ENCODE measurements at regions not wholly inside any gene's neighbourhood (a gene's known extent, or its start where the extent isn't known, plus 50 kb on each side); places are given as distances from the start of the nearest gene placed in this dataset.

DNA sequence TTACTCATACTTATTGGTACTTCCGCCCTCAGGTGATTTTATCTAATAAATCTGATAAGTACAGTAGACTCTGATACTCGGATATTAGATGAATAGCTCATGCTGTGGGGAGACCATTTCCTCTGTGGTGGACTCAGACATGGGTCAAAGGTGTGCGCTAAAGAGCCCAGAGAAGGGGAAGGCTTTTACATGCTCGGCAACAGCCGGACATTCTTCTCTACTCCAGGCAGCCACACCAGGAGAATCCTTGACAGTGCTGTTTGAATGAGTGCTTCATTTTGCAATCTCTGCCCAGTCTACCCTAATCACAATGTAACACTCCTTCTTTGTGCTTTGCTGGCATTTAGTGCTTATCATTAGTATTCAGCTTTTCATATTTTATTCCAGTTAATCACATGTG, 322.2 kb upstream of the USP25 start:
- no peak for DNase-seq
- no peak overlapping the region for H3K27ac Mint-ChIP-seq (ENCODE audit: unreplicated experiment)

GRCh38 chr21:15408089-15408488, 321.7 kb upstream of the USP25 start:
- no peak for DNase-seq
- Mint-ChIP-seq H3K27me3 (ENCODE audit: unreplicated experiment) (no peaks in the 10 kb centered on the region), H3K36me3 (ENCODE audit: unreplicated experiment) (no peaks in the 10 kb centered on the region), H3K9me3 (ENCODE audit: unreplicated experiment) (no peaks in the 10 kb centered on the region), H3K27ac (ENCODE audit: unreplicated experiment) (no peak overlapping the region), H3K4me3 (ENCODE audit: unreplicated experiment) (no peak overlapping the region), H3K4me1 (ENCODE audit: low read depth, unreplicated experiment) (no peaks in the 10 kb centered on the region)
- TF ChIP-seq, protein P1, sequence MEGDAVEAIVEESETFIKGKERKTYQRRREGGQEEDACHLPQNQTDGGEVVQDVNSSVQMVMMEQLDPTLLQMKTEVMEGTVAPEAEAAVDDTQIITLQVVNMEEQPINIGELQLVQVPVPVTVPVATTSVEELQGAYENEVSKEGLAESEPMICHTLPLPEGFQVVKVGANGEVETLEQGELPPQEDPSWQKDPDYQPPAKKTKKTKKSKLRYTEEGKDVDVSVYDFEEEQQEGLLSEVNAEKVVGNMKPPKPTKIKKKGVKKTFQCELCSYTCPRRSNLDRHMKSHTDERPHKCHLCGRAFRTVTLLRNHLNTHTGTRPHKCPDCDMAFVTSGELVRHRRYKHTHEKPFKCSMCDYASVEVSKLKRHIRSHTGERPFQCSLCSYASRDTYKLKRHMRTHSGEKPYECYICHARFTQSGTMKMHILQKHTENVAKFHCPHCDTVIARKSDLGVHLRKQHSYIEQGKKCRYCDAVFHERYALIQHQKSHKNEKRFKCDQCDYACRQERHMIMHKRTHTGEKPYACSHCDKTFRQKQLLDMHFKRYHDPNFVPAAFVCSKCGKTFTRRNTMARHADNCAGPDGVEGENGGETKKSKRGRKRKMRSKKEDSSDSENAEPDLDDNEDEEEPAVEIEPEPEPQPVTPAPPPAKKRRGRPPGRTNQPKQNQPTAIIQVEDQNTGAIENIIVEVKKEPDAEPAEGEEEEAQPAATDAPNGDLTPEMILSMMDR (IDR thresholded peaks at IDR 0.05; ENCODE audit: partially characterized antibody, unreplicated experiment) = no peak

More for the DNA sequence above, 322.2 kb upstream of the USP25 start:
- Mint-ChIP-seq H3K36me3 (ENCODE audit: unreplicated experiment) (no peaks in the 10 kb centered on the region), H3K4me1 (ENCODE audit: low read depth, unreplicated experiment) (no peaks in the 10 kb centered on the region), H3K9me3 (ENCODE audit: unreplicated experiment) (no peaks in the 10 kb centered on the region), H3K27me3 (ENCODE audit: unreplicated experiment) (no peaks in the 10 kb centered on the region), H3K4me3 (ENCODE audit: unreplicated experiment) (no peak overlapping the region)
- TF ChIP-seq, protein P1 (IDR thresholded peaks at IDR 0.05; ENCODE audit: partially characterized antibody, unreplicated experiment) = no peak

DNA sequence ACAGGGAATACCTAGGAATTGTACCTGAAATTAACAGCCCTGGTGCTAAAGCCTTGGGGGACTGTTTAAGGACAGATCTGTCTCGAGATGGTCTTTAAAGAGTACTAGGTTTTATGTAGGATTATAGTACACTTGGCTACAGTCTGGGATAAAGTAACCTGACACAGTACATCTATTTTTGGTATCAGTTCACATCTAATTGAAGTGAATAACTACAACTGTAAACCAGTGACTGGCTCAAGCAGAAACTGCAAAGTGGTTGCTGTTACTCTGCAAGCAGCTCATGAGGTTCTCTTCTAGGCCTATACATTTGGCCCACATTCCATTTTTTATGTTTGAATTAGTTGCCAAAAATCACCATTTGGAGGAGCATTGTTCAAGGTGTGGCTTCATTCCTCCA, 320.8 kb upstream of the USP25 start:
- H3K27me3 Mint-ChIP-seq (ENCODE audit: unreplicated experiment) = no peaks in the 10 kb centered on the region
- no peak overlapping the region for H3K27ac Mint-ChIP-seq (ENCODE audit: unreplicated experiment)
- no peak for DNase-seq
- no peaks in the 10 kb centered on the region for H3K4me1 Mint-ChIP-seq (ENCODE audit: low read depth, unreplicated experiment)
- TF ChIP-seq, protein P1 (IDR thresholded peaks at IDR 0.05; ENCODE audit: partially characterized antibody, unreplicated experiment) = no peak
- H3K9me3 Mint-ChIP-seq (ENCODE audit: unreplicated experiment) = no peaks in the 10 kb centered on the region
- no peaks in the 10 kb centered on the region for H3K36me3 Mint-ChIP-seq (ENCODE audit: unreplicated experiment)
- H3K4me3 Mint-ChIP-seq (ENCODE audit: unreplicated experiment) = no peak overlapping the region

GRCh38 chr21:15410853-15411252, 318.9 kb upstream of the USP25 start:
- Mint-ChIP-seq H3K4me1 (ENCODE audit: low read depth, unreplicated experiment) (no peaks in the 10 kb centered on the region), H3K27ac (ENCODE audit: unreplicated experiment) (no peak overlapping the region), H3K4me3 (ENCODE audit: unreplicated experiment) (no peak overlapping the region), H3K27me3 (ENCODE audit: unreplicated experiment) (no peaks in the 10 kb centered on the region), H3K36me3 (ENCODE audit: unreplicated experiment) (no peaks in the 10 kb centered on the region), H3K9me3 (ENCODE audit: unreplicated experiment) (no peaks in the 10 kb centered on the region)
- TF ChIP-seq, protein P1 (IDR thresholded peaks at IDR 0.05; ENCODE audit: partially characterized antibody, unreplicated experiment) = no peak
- no peak for DNase-seq

- Mint-ChIP-seq H3K27me3 (ENCODE audit: unreplicated experiment) (no peaks in the 10 kb centered on the region), H3K4me3 (ENCODE audit: unreplicated experiment) (no peak overlapping the region), H3K4me1 (ENCODE audit: low read depth, unreplicated experiment) (no peaks in the 10 kb centered on the region), H3K36me3 (ENCODE audit: unreplicated experiment) (no peaks in the 10 kb centered on the region), H3K27ac (ENCODE audit: unreplicated experiment) (no peak overlapping the region), H3K9me3 (ENCODE audit: unreplicated experiment) (no peaks in the 10 kb centered on the region)
- DNase-seq = no peak
- TF ChIP-seq, protein P1 (IDR thresholded peaks at IDR 0.05; ENCODE audit: partially characterized antibody, unreplicated experiment) = no peak
Measured at GRCh38 chr21:15414057-15414456, 315.7 kb upstream of the USP25 start.

Data from glutamatergic neuron (in vitro differentiated cells).